ENCODE measurements at regions not wholly inside any gene's neighbourhood (a gene's known extent, or its start where the extent isn't known, plus 50 kb on each side); places are given as distances from the start of the nearest gene placed in this dataset.

GRCh38 chr3:73719413-73719851 is 94.7 kb upstream of the PDZRN3 start:
- H3K4me3 ChIP-seq (ENCODE audit: low read depth, low read length), result peak overlapping the region; percentile 35
- TF ChIP-seq CTCF (IDR thresholded peaks at IDR 0.05; ENCODE audit: low read depth, low read length), result no peak

- H3K4me3 ChIP-seq (ENCODE audit: low read depth, low read length), result no peak overlapping the region
- TF ChIP-seq CTCF (IDR thresholded peaks at IDR 0.05; ENCODE audit: low read depth, low read length), result no peak
These were observed 93.8 kb upstream of the PDZRN3 start for GRCh38 chr3:73718326-73719110.

- no peak overlapping the region for H3K4me3 ChIP-seq (ENCODE audit: low read depth, low read length)
- TF ChIP-seq CTCF (IDR thresholded peaks at IDR 0.05; ENCODE audit: low read depth, low read length), result no peak
These were observed 91.7 kb upstream of the PDZRN3 start for GRCh38 chr3:73716418-73716817.

- H3K4me3 ChIP-seq (ENCODE audit: low read depth, low read length), result no peak overlapping the region
- TF ChIP-seq CTCF (IDR thresholded peaks at IDR 0.05; ENCODE audit: low read depth, low read length), result no peak
These were observed 85.6 kb upstream of the PDZRN3 start for GRCh38 chr3:73710340-73710739.

GRCh38 chr3:73709712-73710111 is 85.0 kb upstream of the PDZRN3 start:
- no peak overlapping the region for H3K4me3 ChIP-seq (ENCODE audit: low read depth, low read length)
- no peak for TF ChIP-seq CTCF (IDR thresholded peaks at IDR 0.05; ENCODE audit: low read depth, low read length)

- no peak overlapping the region for H3K4me3 ChIP-seq (ENCODE audit: low read depth, low read length)
- no peak for TF ChIP-seq CTCF (IDR thresholded peaks at IDR 0.05; ENCODE audit: low read depth, low read length)
These were observed 84.2 kb upstream of the PDZRN3 start for GRCh38 chr3:73708956-73709355.

GRCh38 chr3:73707772-73708171 is 83.0 kb upstream of the PDZRN3 start:
- no peak overlapping the region for H3K4me3 ChIP-seq (ENCODE audit: low read depth, low read length)
- no peak for TF ChIP-seq CTCF (IDR thresholded peaks at IDR 0.05; ENCODE audit: low read depth, low read length)

Data from WI38 (cell line).